Type B pancreatic cell (in vitro differentiated cells): ENCODE measurements at regions not wholly inside any gene's neighbourhood (a gene's known extent, or its start where the extent isn't known, plus 50 kb on each side); places are given as distances from the start of the nearest gene placed in this dataset.

ENCODE experiments used
- DNase-seq: peaks from one replicate; pipeline ENCODE4 v3.0.0; 2021; ENCODE audit warnings: mixed read lengths; ENCODE audit not compliant: unreplicated experiment; ENCODE audit errors: extremely low spot score
- H3K27ac Mint-ChIP-seq: 2 replicates; pipeline ENCODE4 v1.8.0; 2021; ENCODE audit warnings: mild to moderate bottlenecking, mixed read lengths
- H3K27me3 Mint-ChIP-seq: 2 replicates; pipeline ENCODE4 v1.8.0; 2021; ENCODE audit warnings: mixed read lengths
- H3K36me3 Mint-ChIP-seq: 2 replicates; pipeline ENCODE4 v1.8.0; 2021; ENCODE audit warnings: mixed read lengths
- H3K4me1 Mint-ChIP-seq: one replicate; pipeline ENCODE4 v1.8.0; 2021; ENCODE audit warnings: mixed read lengths; ENCODE audit not compliant: unreplicated experiment
- H3K4me3 Mint-ChIP-seq: 2 replicates; pipeline ENCODE4 v1.8.0; 2021; ENCODE audit warnings: mild to moderate bottlenecking, mixed read lengths
- H3K9me3 Mint-ChIP-seq: 2 replicates; pipeline ENCODE4 v1.8.0; 2021; ENCODE audit warnings: mixed read lengths
- CTCF ChIP-seq: fragments of 200-600 bp; sonication (generic); conservative IDR thresholded peaks from 2 replicates; pipeline ENCODE4 v1.5.0; 2021; ENCODE audit warnings: antibody characterized with exemption, mild to moderate bottlenecking

DNA sequence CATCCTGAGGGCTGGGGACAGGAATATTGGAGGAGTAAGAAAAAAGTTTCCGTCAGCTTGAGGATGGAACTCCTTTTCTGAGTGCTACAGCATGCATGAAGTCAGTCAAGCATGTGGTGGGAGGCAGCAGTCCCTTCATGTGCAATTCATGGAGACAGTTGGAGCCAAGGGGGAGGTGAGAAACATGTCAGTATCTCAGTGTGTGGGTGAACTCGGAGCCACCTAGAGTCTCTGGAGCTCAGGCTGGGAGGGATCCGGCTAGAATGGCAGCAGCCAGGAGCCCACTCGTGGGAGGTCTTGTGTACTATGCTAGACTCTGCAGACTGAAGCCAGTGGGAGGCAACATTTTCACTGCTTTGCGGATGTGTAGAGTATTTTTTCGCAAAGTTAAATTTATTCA lies 60.3 kb downstream of the AVPR1A start:
- Mint-ChIP-seq H3K36me3 (no peaks in the 10 kb centered on the region), H3K4me3 (no peak overlapping the region), H3K27me3 (peaks cover 9% of the 10 kb centered on the region), H3K9me3 (no peaks in the 10 kb centered on the region), H3K4me1 (peaks cover 8% of the 10 kb centered on the region), H3K27ac (no peak overlapping the region)
- DNase-seq, result no peak
- TF ChIP-seq CTCF, result no peak

- no peak for DNase-seq
- Mint-ChIP-seq H3K36me3 (no peaks in the 10 kb centered on the region), H3K4me1 (peaks cover 9% of the 10 kb centered on the region), H3K9me3 (no peaks in the 10 kb centered on the region), H3K4me3 (no peak overlapping the region), H3K27me3 (peaks cover 9% of the 10 kb centered on the region), H3K27ac (no peak overlapping the region)
- no peak for TF ChIP-seq CTCF
These were observed 64.7 kb downstream of the AVPR1A start for GRCh38 chr12:63086149-63086915.

DNA sequence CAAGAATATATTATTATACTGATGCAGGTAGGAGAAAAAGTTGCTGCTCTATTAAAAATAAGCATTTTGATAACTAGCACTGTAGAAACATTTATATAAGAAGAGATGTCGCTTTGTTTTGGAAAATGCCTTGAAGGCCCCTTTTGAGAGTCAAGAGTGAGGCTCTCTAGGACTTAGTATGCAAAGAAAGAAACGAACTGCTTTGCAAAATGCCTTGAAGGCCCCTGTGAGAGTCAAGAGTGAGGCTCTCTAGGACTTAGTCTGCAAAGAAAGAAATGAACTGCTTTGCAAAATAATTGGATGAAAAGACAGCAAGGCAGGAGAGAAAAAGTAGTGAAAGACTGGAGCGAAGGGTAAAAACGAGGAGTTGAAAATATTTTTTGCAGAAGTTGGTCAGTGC lies 65.9 kb downstream of the AVPR1A start:
- peaks cover 11% of the 10 kb centered on the region for H3K4me1 Mint-ChIP-seq
- no peak for DNase-seq
- no peaks in the 10 kb centered on the region for H3K36me3 Mint-ChIP-seq
- no peak for TF ChIP-seq CTCF
- no peaks in the 10 kb centered on the region for H3K9me3 Mint-ChIP-seq
- H3K4me3 Mint-ChIP-seq, result no peak overlapping the region
- peaks cover 5% of the 10 kb centered on the region for H3K27me3 Mint-ChIP-seq
- no peak overlapping the region for H3K27ac Mint-ChIP-seq

GRCh38 chr12:63084501-63084900 lies 66.5 kb downstream of the AVPR1A start:
- Mint-ChIP-seq H3K4me1 (peaks cover 14% of the 10 kb centered on the region), H3K9me3 (no peaks in the 10 kb centered on the region), H3K27me3 (peaks cover 5% of the 10 kb centered on the region), H3K36me3 (no peaks in the 10 kb centered on the region), H3K27ac (no peak overlapping the region), H3K4me3 (no peak overlapping the region)
- no peak for DNase-seq
- TF ChIP-seq CTCF, result no peak

DNA sequence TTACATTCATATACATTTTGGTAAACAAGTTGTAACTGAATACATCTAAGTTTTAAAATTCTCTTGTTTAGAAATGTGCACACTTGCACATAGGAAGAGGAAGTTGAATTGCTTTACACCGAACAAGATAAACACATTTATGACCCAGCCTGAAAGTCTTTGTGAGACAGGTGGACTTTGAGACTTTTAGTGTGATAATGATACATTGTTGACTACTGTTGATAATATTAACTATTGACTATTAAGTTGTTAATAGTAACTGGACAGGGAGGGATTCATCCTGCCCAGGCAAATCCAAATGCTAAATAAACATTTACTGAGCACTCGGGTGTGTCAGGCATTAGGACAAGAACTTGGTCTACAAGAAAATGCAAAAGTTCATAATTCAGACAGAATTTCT lies 68.0 kb downstream of the AVPR1A start:
- Mint-ChIP-seq H3K4me3 (no peak overlapping the region), H3K36me3 (no peaks in the 10 kb centered on the region), H3K9me3 (no peaks in the 10 kb centered on the region), H3K4me1 (peaks cover 14% of the 10 kb centered on the region), H3K27ac (no peak overlapping the region), H3K27me3 (peaks cover 5% of the 10 kb centered on the region)
- DNase-seq, result no peak
- TF ChIP-seq CTCF, result no peak
